Lung (tissue), 11 donors: ENCODE measurements at regions not wholly inside any gene's neighbourhood (a gene's known extent, or its start where the extent isn't known, plus 50 kb on each side); places are given as distances from the start of the nearest gene placed in this dataset.

ENCODE experiments used
- ATAC-seq: fragments of 200-7000 bp; cut with Tn5 transposase; one replicate; pipeline ENCODE4 v1.9.1; 2020; ENCODE audit warnings: moderate number of reproducible peaks; ENCODE audit not compliant: insufficient read depth, low FRiP score
- DNase-seq, 3 donors: peaks; one replicate each; pipeline ENCODE4 v3.0.0-alpha.2; 2013 to 2017
- H3K27ac ChIP-seq, 2 donors: one replicate each; pipeline ENCODE4 v1.5.1; 2013; ENCODE audit warnings: mild to moderate bottlenecking in 2 of 2, moderate library complexity in 2 of 2, control low read depth in 1 of 2, inconsistent platforms in 1 of 2, low read depth in 1 of 2, low read length in 1 of 2
- H3K27me3 ChIP-seq, 3 donors: one replicate each; pipeline ENCODE4 v1.5.1; 2013; ENCODE audit warnings: low read length in 2 of 3; ENCODE audit not compliant: control insufficient read depth in 3 of 3, insufficient read depth in 3 of 3
- H3K36me3 ChIP-seq, 4 donors: one replicate each; pipeline ENCODE4 v1.5.1; 2013; ENCODE audit warnings: low read length in 4 of 4, mild to moderate bottlenecking in 1 of 4, moderate library complexity in 1 of 4; ENCODE audit not compliant: control insufficient read depth in 4 of 4, insufficient read depth in 4 of 4
- H3K4me1 ChIP-seq, 5 donors: one replicate each; pipeline ENCODE4 v1.5.1; 2013; ENCODE audit warnings: low read length in 5 of 5, mild to moderate bottlenecking in 2 of 5, moderate library complexity in 1 of 5; ENCODE audit not compliant: control insufficient read depth in 5 of 5, insufficient read depth in 5 of 5
- H3K4me3 ChIP-seq: one replicate; pipeline ENCODE4 v1.5.1; 2013; ENCODE audit warnings: mild to moderate bottlenecking, control low read depth, moderate library complexity
- H3K9ac ChIP-seq, 2 donors: one replicate each; pipeline ENCODE4 v1.5.1; 2013; ENCODE audit warnings: low read length in 2 of 2, control low read depth in 1 of 2; ENCODE audit not compliant: insufficient read depth in 1 of 2
- H3K9me3 ChIP-seq, 4 donors: one replicate each; pipeline ENCODE4 v1.5.1; 2013; ENCODE audit warnings: low read length in 3 of 4, mild to moderate bottlenecking in 1 of 4, moderate library complexity in 1 of 4; ENCODE audit not compliant: control insufficient read depth in 4 of 4, insufficient read depth in 3 of 4
- CTCF ChIP-seq: IDR thresholded peaks from 2 replicates; pipeline ENCODE4 v1.5.1; 2012; ENCODE audit warnings: mild to moderate bottlenecking; ENCODE audit errors: control extremely low read depth, extremely low read depth
- WGBS, 2 donors: extraction: QIAGEN DNeasy Blood & Tissue Kit; methylation state at CpG; one replicate each; pipeline ENCODE4 v1.1.7; 2013; 5-methylcytosine and 5-hydroxymethylcytosine counted together
- donor health status: control.
- donor health status: control.
- donor health status: Bipolar disorder and iron deficiency.
- donor health status: healthy.
- donor health status: DM: yes; HTN: yes; CAD: no.

GRCh38 chr10:65818990-65819389 is 1106.8 kb upstream of the LRRTM3 start:
- no peak for DNase-seq
- Histone ChIP-seq H3K9me3 (peaks cover 0 to 3% (median 0%) of the 10 kb centered on the region in 4 donors), H3K27ac (no peak overlapping the region), H3K27me3 (no peaks in the 10 kb centered on the region), H3K4me1 (no peaks in the 10 kb centered on the region), H3K9ac (no peak overlapping the region), H3K4me3 (no peak overlapping the region), H3K36me3 (no peaks in the 10 kb centered on the region)
- ATAC-seq: no peak
- WGBS, 2 donors: 81 to 89% methylated on average over 3 of the region's 3 CpGs
- no peak for TF ChIP-seq CTCF

- TF ChIP-seq CTCF: no peak
These were observed 1098.5 kb upstream of the LRRTM3 start for GRCh38 chr10:65827359-65827758.

DNA sequence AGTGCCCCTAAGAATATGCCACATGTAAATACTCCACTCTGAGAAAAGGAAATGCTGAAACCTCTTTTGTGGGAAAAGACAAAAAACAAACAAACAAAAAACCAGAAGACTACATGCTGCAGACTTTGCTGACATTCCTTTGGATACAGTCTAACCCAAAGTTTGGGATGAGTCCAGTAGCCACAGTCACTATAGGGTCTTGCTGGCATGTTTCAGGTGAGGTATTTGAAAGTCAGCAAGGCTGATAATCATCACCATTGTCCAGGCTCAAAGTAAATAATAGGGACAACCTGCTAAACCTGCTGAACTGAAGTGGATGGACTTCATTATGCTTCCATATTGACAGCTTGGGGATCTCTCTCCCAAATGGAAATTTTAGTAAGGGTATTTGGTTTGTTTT is 1087.0 kb upstream of the LRRTM3 start:
- no peak for DNase-seq
- no peak for TF ChIP-seq CTCF
- H3K4me3 ChIP-seq: no peak overlapping the region
- ATAC-seq: no peak
- H3K27me3 ChIP-seq: no peaks in the 10 kb centered on the region
- H3K9ac ChIP-seq: no peak overlapping the region
- H3K4me1 ChIP-seq: peaks cover 0 to 12% (median 0%) of the 10 kb centered on the region in 5 donors
- no peaks in the 10 kb centered on the region for H3K9me3 ChIP-seq
- no peak overlapping the region for H3K27ac ChIP-seq
- H3K36me3 ChIP-seq: no peaks in the 10 kb centered on the region

More at GRCh38 chr10:65827359-65827758, 1098.5 kb upstream of the LRRTM3 start:
- no peaks in the 10 kb centered on the region for H3K36me3 ChIP-seq
- ATAC-seq: peak; percentile 77
- DNase-seq: peak; percentile 13 to 61 (median 35)
- WGBS, 2 donors: 41 to 81% methylated on average over 1 of the region's 1 CpG
- H3K9me3 ChIP-seq: peaks cover 0 to 3% (median 0%) of the 10 kb centered on the region in 4 donors
- no peak overlapping the region for H3K4me3 ChIP-seq
- H3K27ac ChIP-seq: no peak overlapping the region
- H3K4me1 ChIP-seq: no peaks in the 10 kb centered on the region
- no peaks in the 10 kb centered on the region for H3K27me3 ChIP-seq
- H3K9ac ChIP-seq: no peak overlapping the region

- DNase-seq (no peak), ATAC-seq (no peak)
- WGBS, 2 donors: 40 to 75% methylated on average over 3 of the region's 3 CpGs
- H3K9ac ChIP-seq: no peak overlapping the region
- H3K27me3 ChIP-seq: no peaks in the 10 kb centered on the region
- H3K36me3 ChIP-seq: no peaks in the 10 kb centered on the region
- no peak overlapping the region for H3K4me3 ChIP-seq
- no peak overlapping the region for H3K27ac ChIP-seq
- no peak for TF ChIP-seq CTCF
- H3K4me1 ChIP-seq: peaks cover 0 to 29% (median 0%) of the 10 kb centered on the region in 5 donors
- no peaks in the 10 kb centered on the region for H3K9me3 ChIP-seq
These were observed 1082.6 kb upstream of the LRRTM3 start for GRCh38 chr10:65843203-65843602.
